Neural progenitor cell (in vitro differentiated cells): ENCODE measurements at regions not wholly inside any gene's neighbourhood (a gene's known extent, or its start where the extent isn't known, plus 50 kb on each side); places are given as distances from the start of the nearest gene placed in this dataset.
A peak's percentile ranks its signal among the peaks of the same experiment; 100 is the strongest.

Source experiments
- DNase-seq: peaks from one replicate; pipeline ENCODE4 v3.0.0-alpha.2; 2016; ENCODE audit warnings: low spot score
- H2AFZ ChIP-seq: fragments of 200-600 bp; sonication (generic); replicated peaks from 2 replicates; pipeline ENCODE4 v1.6.1; 2016; ENCODE audit warnings: antibody characterized with exemption
- H3F3A ChIP-seq: fragments of 200-600 bp; sonication (generic); 2 replicates; pipeline ENCODE4 v1.6.1; 2016; ENCODE audit warnings: antibody characterized with exemption, low read depth
- H3K27ac ChIP-seq: fragments of 200-600 bp; sonication (generic); 2 replicates; pipeline ENCODE4 v1.5.1; 2016; ENCODE audit warnings: mild to moderate bottlenecking
- H3K27me3 ChIP-seq: fragments of 200-600 bp; sonication (generic); 2 replicates; pipeline ENCODE4 v1.6.1; 2016; ENCODE audit warnings: mild to moderate bottlenecking, moderate library complexity
- H3K36me3 ChIP-seq: fragments of 200-600 bp; sonication (generic); 2 replicates; pipeline ENCODE4 v1.5.1; 2016
- H3K4me1 ChIP-seq: fragments of 200-600 bp; sonication (generic); 2 replicates; pipeline ENCODE4 v1.6.1; 2016; ENCODE audit warnings: mixed run types
- H3K4me2 ChIP-seq: fragments of 200-600 bp; sonication (generic); 2 replicates; pipeline ENCODE4 v1.6.1; 2016
- H3K4me3 ChIP-seq: fragments of 200-600 bp; sonication (generic); 2 replicates; pipeline ENCODE4 v1.5.1; 2016
- H3K79me2 ChIP-seq: fragments of 200-600 bp; sonication (generic); 2 replicates; pipeline ENCODE4 v1.6.1; 2016; ENCODE audit warnings: low read depth
- H3K9ac ChIP-seq: fragments of 200-600 bp; sonication (generic); 2 replicates; pipeline ENCODE4 v1.6.1; 2016
- H3K9me3 ChIP-seq: fragments of 200-600 bp; sonication (generic); 2 replicates; pipeline ENCODE4 v1.5.1; 2016; ENCODE audit warnings: low read depth
- H4K20me1 ChIP-seq: fragments of 200-600 bp; sonication (generic); 2 replicates; pipeline ENCODE4 v1.6.1; 2016; ENCODE audit warnings: low read depth
- H3K27ac Mint-ChIP-seq: 3 replicates; pipeline ENCODE4 v1.8.0; 2021; ENCODE audit warnings: mixed read lengths
- H3K27me3 Mint-ChIP-seq: 2 replicates; pipeline ENCODE4 v1.8.0; 2022; ENCODE audit warnings: low read depth, mild to moderate bottlenecking, inconsistent platforms, moderate library complexity, mixed read lengths; ENCODE audit not compliant: insufficient read depth
- H3K36me3 Mint-ChIP-seq: 3 replicates; pipeline ENCODE4 v1.8.0; 2021; ENCODE audit warnings: mixed read lengths
- H3K4me1 Mint-ChIP-seq: 3 replicates; pipeline ENCODE4 v1.8.0; 2021; ENCODE audit warnings: mixed read lengths
- H3K4me3 Mint-ChIP-seq: 3 replicates; pipeline ENCODE4 v1.8.0; 2021; ENCODE audit warnings: mild to moderate bottlenecking, moderate library complexity, mixed read lengths
- H3K9me3 Mint-ChIP-seq: 3 replicates; pipeline ENCODE4 v1.8.0; 2020; ENCODE audit warnings: mixed read lengths
- CTCF ChIP-seq: fragments of 200-600 bp; sonication (generic); IDR thresholded peaks from 2 replicates; pipeline ENCODE4 v1.5.1; 2017; ENCODE audit warnings: antibody characterized with exemption, mild to moderate bottlenecking
- EZH2 ChIP-seq: fragments of 200-600 bp; sonication (generic); IDR thresholded peaks from 2 replicates; pipeline ENCODE4 v1.6.1; 2017; ENCODE audit warnings: antibody characterized with exemption, mild to moderate bottlenecking, moderate library complexity
- EZH2phosphoT487 ChIP-seq: fragments of 200-600 bp; sonication (generic); IDR thresholded peaks from 2 replicates; pipeline ENCODE4 v1.6.1; 2017; ENCODE audit warnings: antibody characterized with exemption

- DNase-seq = no peak
- no peak overlapping the region for H3K4me2 ChIP-seq
- no peaks in the 10 kb centered on the region for H3K79me2 ChIP-seq
- H3K27me3 Mint-ChIP-seq = peaks cover 2% of the 10 kb centered on the region
- H3K9me3 Mint-ChIP-seq = peaks cover 2% of the 10 kb centered on the region
- H3K4me3 Mint-ChIP-seq = no peak overlapping the region
- H3K27ac Mint-ChIP-seq = no peak overlapping the region
- TF ChIP-seq CTCF (no peak), EZH2phosphoT487 (no peak), EZH2 (no peak)
- peaks cover 23% of the 10 kb centered on the region for H3F3A ChIP-seq
- H3K36me3 ChIP-seq = no peaks in the 10 kb centered on the region
- H3K4me1 Mint-ChIP-seq = peaks cover 14% of the 10 kb centered on the region
- H3K4me3 ChIP-seq = no peak overlapping the region
- H3K9me3 ChIP-seq = no peaks in the 10 kb centered on the region
- no peaks in the 10 kb centered on the region for H3K36me3 Mint-ChIP-seq
- H3K4me1 ChIP-seq = peaks cover 34% of the 10 kb centered on the region
- H3K27me3 ChIP-seq = no peaks in the 10 kb centered on the region
- H2AFZ ChIP-seq = no peak overlapping the region
- no peak overlapping the region for H3K27ac ChIP-seq
- H4K20me1 ChIP-seq = no peaks in the 10 kb centered on the region
- no peak overlapping the region for H3K9ac ChIP-seq
Measured at GRCh38 chr5:144582066-144582465, 411.4 kb downstream of the KCTD16 start.

- TF ChIP-seq EZH2 (no peak), CTCF (no peak), EZH2phosphoT487 (no peak)
- Histone ChIP-seq H3K4me2 (no peak overlapping the region), H3F3A (peaks cover 23% of the 10 kb centered on the region), H3K9ac (no peak overlapping the region), H3K9me3 (no peaks in the 10 kb centered on the region), H3K27me3 (no peaks in the 10 kb centered on the region), H3K79me2 (no peaks in the 10 kb centered on the region), H3K4me3 (no peak overlapping the region), H2AFZ (no peak overlapping the region), H4K20me1 (no peaks in the 10 kb centered on the region), H3K36me3 (no peaks in the 10 kb centered on the region), H3K27ac (no peak overlapping the region), H3K4me1 (peaks cover 34% of the 10 kb centered on the region)
- Mint-ChIP-seq H3K27ac (peak overlapping the region; percentile 50), H3K36me3 (no peaks in the 10 kb centered on the region), H3K4me3 (no peak overlapping the region), H3K27me3 (peaks cover under 1% of the 10 kb centered on the region), H3K9me3 (peaks cover 2% of the 10 kb centered on the region), H3K4me1 (peaks cover 14% of the 10 kb centered on the region)
- DNase-seq = no peak
Measured at GRCh38 chr5:144581044-144581443, 410.4 kb downstream of the KCTD16 start.

DNA sequence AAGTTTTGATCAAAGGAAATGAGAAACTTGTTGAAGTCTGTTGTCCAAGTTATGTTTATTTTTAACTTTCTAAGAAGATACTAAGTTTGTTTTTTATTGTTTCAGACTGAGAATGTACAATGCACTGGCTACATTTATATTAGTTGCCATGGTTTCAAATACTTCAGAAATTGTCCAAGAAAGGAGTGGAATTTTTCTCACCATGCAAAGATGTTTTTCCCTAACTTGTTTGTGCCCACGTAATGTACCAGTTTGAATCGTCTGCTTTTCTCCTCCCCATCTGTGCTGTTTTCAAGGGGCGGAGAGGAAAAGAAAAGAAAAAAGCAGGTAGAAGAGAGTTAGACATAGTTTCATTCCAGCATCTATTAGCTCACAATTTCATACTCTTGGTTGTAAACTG, 407.0 kb downstream of the KCTD16 start:
- Histone ChIP-seq H2AFZ (no peak overlapping the region), H4K20me1 (no peaks in the 10 kb centered on the region), H3K4me3 (no peak overlapping the region), H3F3A (no peaks in the 10 kb centered on the region), H3K27ac (no peak overlapping the region), H3K79me2 (no peaks in the 10 kb centered on the region), H3K27me3 (no peaks in the 10 kb centered on the region), H3K4me1 (peaks cover 3% of the 10 kb centered on the region), H3K9ac (no peak overlapping the region), H3K4me2 (no peak overlapping the region), H3K36me3 (no peaks in the 10 kb centered on the region), H3K9me3 (peaks cover 4% of the 10 kb centered on the region)
- no peak overlapping the region for H3K4me3 Mint-ChIP-seq
- H3K36me3 Mint-ChIP-seq = no peaks in the 10 kb centered on the region
- no peaks in the 10 kb centered on the region for H3K4me1 Mint-ChIP-seq
- DNase-seq = no peak
- TF ChIP-seq EZH2phosphoT487 = no peak
- TF ChIP-seq EZH2 = no peak
- TF ChIP-seq CTCF = no peak
- no peak overlapping the region for H3K27ac Mint-ChIP-seq
- no peaks in the 10 kb centered on the region for H3K27me3 Mint-ChIP-seq
- H3K9me3 Mint-ChIP-seq = peaks cover 6% of the 10 kb centered on the region
